Mesendoderm (in vitro differentiated cells): ENCODE measurements at regions not wholly inside any gene's neighbourhood (a gene's known extent, or its start where the extent isn't known, plus 50 kb on each side); places are given as distances from the start of the nearest gene placed in this dataset.

Source experiments
- DNase-seq: peaks from one replicate; pipeline ENCODE4 v3.0.0; 2013
- H2AK5ac ChIP-seq: 2 replicates; pipeline ENCODE4 v1.6.1; 2013; ENCODE audit warnings: low read length, inconsistent platforms
- H2BK120ac ChIP-seq: 2 replicates; pipeline ENCODE4 v1.6.1; 2013; ENCODE audit warnings: low read depth, mild to moderate bottlenecking, low read length, moderate library complexity, mixed read lengths
- H2BK15ac ChIP-seq: replicated peaks from 2 replicates; pipeline ENCODE4 v1.6.1; 2013; ENCODE audit warnings: low read depth, mild to moderate bottlenecking, moderate library complexity
- H2BK5ac ChIP-seq: 2 replicates; pipeline ENCODE4 v1.6.1; 2013; ENCODE audit warnings: low read length, inconsistent platforms
- H3K18ac ChIP-seq: 2 replicates; pipeline ENCODE4 v1.6.1; 2013; ENCODE audit warnings: mild to moderate bottlenecking, low read length, mixed read lengths
- H3K23ac ChIP-seq: one replicate; pipeline ENCODE4 v1.6.1; 2013; ENCODE audit warnings: low read length
- H3K27ac ChIP-seq: 2 replicates; pipeline ENCODE4 v1.5.1; 2013; ENCODE audit warnings: low read depth, mild to moderate bottlenecking, inconsistent platforms, low read length, moderate library complexity
- H3K27me3 ChIP-seq: 2 replicates; pipeline ENCODE4 v1.6.1; 2013; ENCODE audit warnings: low read length, control low read depth, mild to moderate bottlenecking, inconsistent platforms; ENCODE audit not compliant: insufficient read depth, poor library complexity
- H3K36me3 ChIP-seq: 2 replicates; pipeline ENCODE4 v1.6.1; 2013; ENCODE audit warnings: low read length, inconsistent platforms; ENCODE audit not compliant: control insufficient read depth, insufficient read depth
- H3K4ac ChIP-seq: one replicate; pipeline ENCODE4 v1.6.1; 2013; ENCODE audit warnings: low read depth, mild to moderate bottlenecking, low read length, moderate library complexity
- H3K4me1 ChIP-seq: 2 replicates; pipeline ENCODE4 v1.6.1; 2013; ENCODE audit warnings: low read depth, low read length, inconsistent platforms; ENCODE audit not compliant: control insufficient read depth
- H3K4me2 ChIP-seq: 2 replicates; pipeline ENCODE4 v1.6.1; 2013; ENCODE audit warnings: low read length
- H3K4me3 ChIP-seq: 2 replicates; pipeline ENCODE4 v1.5.1; 2013; ENCODE audit warnings: mild to moderate bottlenecking, low read length
- H3K56ac ChIP-seq: one replicate; pipeline ENCODE4 v1.6.1; 2013; ENCODE audit warnings: low read length
- H3K79me1 ChIP-seq: 2 replicates; pipeline ENCODE4 v1.6.1; 2013; ENCODE audit warnings: low read length, inconsistent platforms
- H3K79me2 ChIP-seq: 2 replicates; pipeline ENCODE4 v1.6.1; 2013; ENCODE audit warnings: mild to moderate bottlenecking, low read length; ENCODE audit not compliant: control insufficient read depth, insufficient read depth
- H3K9ac ChIP-seq: 2 replicates; pipeline ENCODE4 v1.6.1; 2013; ENCODE audit warnings: low read length, inconsistent platforms
- H4K5ac ChIP-seq: one replicate; pipeline ENCODE4 v1.6.1; 2013; ENCODE audit warnings: low read length
- H4K8ac ChIP-seq: one replicate; pipeline ENCODE4 v1.6.1; 2013; ENCODE audit warnings: low read depth, mild to moderate bottlenecking, control low read depth, low read length, moderate library complexity
- WGBS: extraction: QIAGEN DNeasy Blood & Tissue Kit; methylation state at CpG from one replicate; pipeline ENCODE4 v1.1.7; 2013; ENCODE audit warnings: low lambda C conversion rate, missing lambda C conversion rate; ENCODE audit not compliant: insufficient coverage; ENCODE audit errors: extremely low coverage; 5-methylcytosine and 5-hydroxymethylcytosine counted together

GRCh38 chr4:124055896-124056295 is 656.6 kb downstream of the ANKRD50 start:
- no peak overlapping the region for H3K18ac ChIP-seq
- H3K79me2 ChIP-seq = no peaks in the 10 kb centered on the region
- no peak overlapping the region for H2BK5ac ChIP-seq
- no peak overlapping the region for H2BK120ac ChIP-seq
- no peak overlapping the region for H3K27ac ChIP-seq
- H3K56ac ChIP-seq = no peak overlapping the region
- H3K27me3 ChIP-seq = no peaks in the 10 kb centered on the region
- H4K8ac ChIP-seq = no peak overlapping the region
- H4K5ac ChIP-seq = no peak overlapping the region
- no peaks in the 10 kb centered on the region for H3K79me1 ChIP-seq
- H2BK15ac ChIP-seq = no peak overlapping the region
- no peaks in the 10 kb centered on the region for H3K36me3 ChIP-seq
- H3K9ac ChIP-seq = no peak overlapping the region
- no peak for DNase-seq
- H2AK5ac ChIP-seq = no peak overlapping the region
- no peak overlapping the region for H3K23ac ChIP-seq
- H3K4me1 ChIP-seq = no peaks in the 10 kb centered on the region
- H3K4me3 ChIP-seq = no peak overlapping the region
- H3K4me2 ChIP-seq = no peak overlapping the region
- no peak overlapping the region for H3K4ac ChIP-seq

GRCh38 chr4:124060261-124060918 is 652.1 kb downstream of the ANKRD50 start:
- H3K4me1 ChIP-seq = no peaks in the 10 kb centered on the region
- no peaks in the 10 kb centered on the region for H3K27me3 ChIP-seq
- no peak overlapping the region for H3K9ac ChIP-seq
- no peak overlapping the region for H2BK120ac ChIP-seq
- no peak overlapping the region for H4K8ac ChIP-seq
- no peaks in the 10 kb centered on the region for H3K79me1 ChIP-seq
- H4K5ac ChIP-seq = no peak overlapping the region
- WGBS = no CpG with 5 or more reads among the region's 2 CpGs
- H3K27ac ChIP-seq = no peak overlapping the region
- H3K23ac ChIP-seq = no peak overlapping the region
- H3K36me3 ChIP-seq = no peaks in the 10 kb centered on the region
- no peak overlapping the region for H3K18ac ChIP-seq
- H3K56ac ChIP-seq = no peak overlapping the region
- H3K79me2 ChIP-seq = no peaks in the 10 kb centered on the region
- H3K4ac ChIP-seq = no peak overlapping the region
- no peak overlapping the region for H3K4me3 ChIP-seq
- no peak overlapping the region for H3K4me2 ChIP-seq
- no peak for DNase-seq
- no peak overlapping the region for H2AK5ac ChIP-seq
- H2BK5ac ChIP-seq = no peak overlapping the region
- H2BK15ac ChIP-seq = peak overlapping the region; percentile 57

- H4K5ac ChIP-seq = no peak overlapping the region
- no peaks in the 10 kb centered on the region for H3K36me3 ChIP-seq
- H2BK120ac ChIP-seq = no peak overlapping the region
- H3K4me1 ChIP-seq = no peaks in the 10 kb centered on the region
- no peak overlapping the region for H3K4me2 ChIP-seq
- H2BK5ac ChIP-seq = no peak overlapping the region
- H2BK15ac ChIP-seq = no peak overlapping the region
- H3K79me2 ChIP-seq = no peaks in the 10 kb centered on the region
- H3K56ac ChIP-seq = no peak overlapping the region
- no peak overlapping the region for H4K8ac ChIP-seq
- H3K79me1 ChIP-seq = no peaks in the 10 kb centered on the region
- H3K4me3 ChIP-seq = no peak overlapping the region
- no peak for DNase-seq
- H3K23ac ChIP-seq = no peak overlapping the region
- no peak overlapping the region for H3K9ac ChIP-seq
- H3K18ac ChIP-seq = no peak overlapping the region
- no peak overlapping the region for H3K27ac ChIP-seq
- no peak overlapping the region for H3K4ac ChIP-seq
- no peak overlapping the region for H2AK5ac ChIP-seq
- no peaks in the 10 kb centered on the region for H3K27me3 ChIP-seq
Measured at GRCh38 chr4:124061413-124061812, 651.1 kb downstream of the ANKRD50 start.

GRCh38 chr4:124065422-124065821 is 647.1 kb downstream of the ANKRD50 start:
- Histone ChIP-seq H3K18ac (no peak overlapping the region), H4K5ac (no peak overlapping the region), H2BK15ac (no peak overlapping the region), H3K4me3 (no peak overlapping the region), H3K79me1 (no peaks in the 10 kb centered on the region), H2BK120ac (no peak overlapping the region), H3K4me1 (no peaks in the 10 kb centered on the region), H4K8ac (no peak overlapping the region), H3K4me2 (no peak overlapping the region), H3K27ac (no peak overlapping the region), H2BK5ac (no peak overlapping the region), H3K23ac (no peak overlapping the region), H3K36me3 (no peaks in the 10 kb centered on the region), H3K56ac (no peak overlapping the region), H3K4ac (no peak overlapping the region), H3K9ac (no peak overlapping the region), H3K79me2 (no peaks in the 10 kb centered on the region), H2AK5ac (no peak overlapping the region), H3K27me3 (no peaks in the 10 kb centered on the region)
- DNase-seq = peak; percentile 53

GRCh38 chr4:124065936-124066335 is 646.6 kb downstream of the ANKRD50 start:
- Histone ChIP-seq H4K8ac (no peak overlapping the region), H3K36me3 (no peaks in the 10 kb centered on the region), H3K27me3 (no peaks in the 10 kb centered on the region), H2BK120ac (no peak overlapping the region), H3K4ac (no peak overlapping the region), H3K4me1 (no peaks in the 10 kb centered on the region), H3K9ac (no peak overlapping the region), H2BK5ac (no peak overlapping the region), H3K79me2 (no peaks in the 10 kb centered on the region), H3K23ac (no peak overlapping the region), H3K27ac (no peak overlapping the region), H3K4me3 (no peak overlapping the region), H4K5ac (no peak overlapping the region), H2AK5ac (no peak overlapping the region), H2BK15ac (no peak overlapping the region), H3K4me2 (no peak overlapping the region), H3K79me1 (no peaks in the 10 kb centered on the region), H3K56ac (no peak overlapping the region), H3K18ac (no peak overlapping the region)
- no peak for DNase-seq
- no CpG with 5 or more reads among the region's 4 CpGs for WGBS

GRCh38 chr4:124066595-124066994 is 645.9 kb downstream of the ANKRD50 start:
- Histone ChIP-seq H3K36me3 (no peaks in the 10 kb centered on the region), H3K79me1 (no peaks in the 10 kb centered on the region), H3K4me2 (no peak overlapping the region), H3K4me3 (no peak overlapping the region), H3K4ac (no peak overlapping the region), H3K9ac (no peak overlapping the region), H3K4me1 (no peaks in the 10 kb centered on the region), H3K27me3 (no peaks in the 10 kb centered on the region), H3K18ac (no peak overlapping the region), H3K23ac (no peak overlapping the region), H3K56ac (no peak overlapping the region), H2BK15ac (no peak overlapping the region), H4K5ac (no peak overlapping the region), H4K8ac (no peak overlapping the region), H3K79me2 (no peaks in the 10 kb centered on the region), H2BK5ac (no peak overlapping the region), H2AK5ac (no peak overlapping the region), H3K27ac (no peak overlapping the region), H2BK120ac (no peak overlapping the region)
- no peak for DNase-seq
- WGBS = no CpG with 5 or more reads among the region's 1 CpG
